ENCODE measurements at regions not wholly inside any gene's neighbourhood (a gene's known extent, or its start where the extent isn't known, plus 50 kb on each side); places are given as distances from the start of the nearest gene placed in this dataset.

DNA sequence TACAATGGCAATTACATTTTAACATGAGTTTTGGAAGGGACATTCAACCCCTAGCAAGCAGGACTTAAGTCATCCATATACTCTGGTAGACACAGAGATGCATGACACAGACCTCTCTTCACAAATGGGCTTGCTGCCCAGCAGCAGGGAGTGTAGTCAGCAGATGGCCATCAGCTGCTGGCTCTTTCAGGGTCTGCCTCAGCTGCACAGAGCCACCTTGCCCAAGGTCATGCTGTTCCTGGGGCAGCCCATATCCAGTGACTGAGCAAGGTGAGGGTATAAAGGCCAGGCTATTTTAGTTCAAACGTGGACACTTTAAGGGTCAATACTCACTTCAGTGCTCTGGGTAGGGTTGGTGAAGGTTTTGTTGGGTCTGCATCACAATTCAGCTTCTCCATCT is 58.3 kb upstream of the JDP2 start:
- no peak overlapping the region for H3K4me3 Mint-ChIP-seq
- WGBS (ENCODE audit: extremely low coverage, insufficient read length, low lambda C conversion rate), result no CpG with 5 or more reads among the region's 1 CpG
- no peak overlapping the region for H2AK5ac ChIP-seq (ENCODE audit: insufficient read length, low read length)
- H4K20me1 ChIP-seq (ENCODE audit: control insufficient read depth, insufficient read depth, insufficient read length), result no peaks in the 10 kb centered on the region
- H3K27me3 ChIP-seq (ENCODE audit: insufficient read depth, low read length), result no peaks in the 10 kb centered on the region
- H3K27ac Mint-ChIP-seq, result no peak overlapping the region
- peaks cover 14% of the 10 kb centered on the region for H3K27me3 Mint-ChIP-seq (ENCODE audit: low read depth)
- DNase-seq, result no peak
- no peak overlapping the region for H2BK20ac ChIP-seq (ENCODE audit: low read depth, low read length, poor library complexity, severe bottlenecking)
- H4K8ac ChIP-seq (replicated peaks; ENCODE audit: insufficient read length, low read depth, low read length), result no peak overlapping the region
- H2BK12ac ChIP-seq (ENCODE audit: insufficient read length, low read depth, low read length), result no peak overlapping the region
- H2AFZ ChIP-seq (ENCODE audit: low read length), result no peak overlapping the region
- H2BK120ac ChIP-seq (ENCODE audit: low read depth, low read length, poor library complexity, severe bottlenecking), result no peak overlapping the region
- no peaks in the 10 kb centered on the region for H3K79me2 ChIP-seq (ENCODE audit: insufficient read depth, low read length)
- no peak overlapping the region for H4K91ac ChIP-seq (ENCODE audit: insufficient read length, low read depth, low read length)
- no peak overlapping the region for H4K5ac ChIP-seq (ENCODE audit: insufficient read length, low read depth, low read length)
- no peak overlapping the region for H3K4me2 ChIP-seq (ENCODE audit: insufficient read depth, insufficient read length, low read length)
- H3K27ac ChIP-seq (ENCODE audit: insufficient read length, low read depth, low read length), result no peak overlapping the region
- no peak overlapping the region for H3K18ac ChIP-seq (ENCODE audit: insufficient read length, low read depth, low read length)
- no peaks in the 10 kb centered on the region for H3K9me3 ChIP-seq (ENCODE audit: control insufficient read depth, low read depth, low read length)
- no peak overlapping the region for H3T11ph ChIP-seq (ENCODE audit: low read length)
- no peak overlapping the region for H3K56ac ChIP-seq (ENCODE audit: insufficient read length, low read depth, low read length)
- no peaks in the 10 kb centered on the region for H3K23me2 ChIP-seq (ENCODE audit: insufficient read length, low read depth, low read length, poor library complexity, severe bottlenecking)
- H3K4me1 ChIP-seq (ENCODE audit: insufficient read depth, low read length), result no peaks in the 10 kb centered on the region
- TF ChIP-seq CTCF (conservative IDR thresholded peaks at IDR 0.05), result no peak
- no peak overlapping the region for H3K14ac ChIP-seq (ENCODE audit: insufficient read depth, low read length)
- H2BK5ac ChIP-seq (ENCODE audit: insufficient read length, low read length), result no peak overlapping the region
- H2BK15ac ChIP-seq (ENCODE audit: low read depth, low read length), result no peak overlapping the region
- H3K9me3 Mint-ChIP-seq, result peaks cover 3% of the 10 kb centered on the region in 2 experiments; a peak in 2 of 5 replicates
- H3K4me1 Mint-ChIP-seq, result peaks cover 4 to 5% of the 10 kb centered on the region in 2 experiments; a peak in 3 of 4 replicates
- H3K23ac ChIP-seq (ENCODE audit: insufficient read length, low read depth, low read length), result no peak overlapping the region
- H3K4ac ChIP-seq (ENCODE audit: low read depth, low read length), result no peak overlapping the region
- H3K79me1 ChIP-seq (ENCODE audit: insufficient read depth, low read depth, low read length, poor library complexity, severe bottlenecking), result no peaks in the 10 kb centered on the region
- no peak overlapping the region for H3K9ac ChIP-seq (ENCODE audit: extremely low read depth, insufficient read length, low read length)
- H3K36me3 Mint-ChIP-seq (ENCODE audit: insufficient read depth in 1 of 3, low read depth in 3 of 3), result peaks cover 0 to 4% (median 0%) of the 10 kb centered on the region in 3 experiments; a peak in 3 of 7 replicates

All from H9 (cell line).